GM12874 (cell line): ENCODE measurements at regions not wholly inside any gene's neighbourhood (a gene's known extent, or its start where the extent isn't known, plus 50 kb on each side); places are given as distances from the start of the nearest gene placed in this dataset.

ENCODE experiments used
- TF ChIP-seq, protein P1 (sequence below): IDR thresholded peaks from 2 replicates; pipeline ENCODE4 v1.5.1; 2011; ENCODE audit warnings: low read depth, mild to moderate bottlenecking, control low read depth, low read length, moderate library complexity; ENCODE audit not compliant: insufficient read depth

DNA sequence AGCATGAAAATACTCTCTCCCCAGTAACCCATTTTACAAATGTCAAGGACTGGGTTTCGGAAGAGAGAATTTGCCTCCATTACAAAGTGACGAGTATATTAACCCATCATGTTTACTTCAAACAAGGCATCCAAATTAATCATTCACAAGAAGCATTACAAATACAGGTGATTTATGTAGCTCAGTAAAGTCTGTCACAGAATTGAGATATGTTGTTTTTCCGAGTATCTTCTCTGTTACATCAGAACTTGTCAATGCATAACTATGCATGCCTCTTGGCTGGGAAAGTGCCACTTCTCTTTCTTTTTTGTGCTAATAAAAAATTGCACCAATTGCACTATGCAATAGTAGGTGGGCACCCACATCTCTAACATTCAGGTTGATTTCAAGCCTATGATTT lies 158.2 kb downstream of the AREG start:
- TF ChIP-seq, protein P1, sequence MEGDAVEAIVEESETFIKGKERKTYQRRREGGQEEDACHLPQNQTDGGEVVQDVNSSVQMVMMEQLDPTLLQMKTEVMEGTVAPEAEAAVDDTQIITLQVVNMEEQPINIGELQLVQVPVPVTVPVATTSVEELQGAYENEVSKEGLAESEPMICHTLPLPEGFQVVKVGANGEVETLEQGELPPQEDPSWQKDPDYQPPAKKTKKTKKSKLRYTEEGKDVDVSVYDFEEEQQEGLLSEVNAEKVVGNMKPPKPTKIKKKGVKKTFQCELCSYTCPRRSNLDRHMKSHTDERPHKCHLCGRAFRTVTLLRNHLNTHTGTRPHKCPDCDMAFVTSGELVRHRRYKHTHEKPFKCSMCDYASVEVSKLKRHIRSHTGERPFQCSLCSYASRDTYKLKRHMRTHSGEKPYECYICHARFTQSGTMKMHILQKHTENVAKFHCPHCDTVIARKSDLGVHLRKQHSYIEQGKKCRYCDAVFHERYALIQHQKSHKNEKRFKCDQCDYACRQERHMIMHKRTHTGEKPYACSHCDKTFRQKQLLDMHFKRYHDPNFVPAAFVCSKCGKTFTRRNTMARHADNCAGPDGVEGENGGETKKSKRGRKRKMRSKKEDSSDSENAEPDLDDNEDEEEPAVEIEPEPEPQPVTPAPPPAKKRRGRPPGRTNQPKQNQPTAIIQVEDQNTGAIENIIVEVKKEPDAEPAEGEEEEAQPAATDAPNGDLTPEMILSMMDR, result no peak

- TF ChIP-seq, protein P1, result no peak
Observed at GRCh38 chr4:74608151-74608949, 163.4 kb downstream of the AREG start.

DNA sequence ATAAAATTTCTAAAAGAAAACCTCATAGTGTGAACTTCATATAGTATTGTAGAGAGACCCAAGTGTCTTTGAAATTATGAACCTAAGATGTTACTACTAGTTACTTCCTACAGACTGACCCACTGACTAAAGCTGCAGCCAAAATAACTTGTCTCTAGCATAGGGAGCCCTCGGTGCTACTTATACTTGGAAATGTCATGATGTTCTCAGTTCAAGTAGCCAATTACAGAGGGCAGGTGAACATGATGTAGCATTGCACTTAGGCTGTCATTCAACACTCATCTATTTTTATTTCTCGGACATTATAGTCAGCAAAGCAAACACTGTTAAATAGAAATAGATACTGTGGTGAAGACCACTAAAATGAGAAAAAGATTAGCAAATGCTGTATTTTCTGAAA lies 165.6 kb downstream of the AREG start:
- TF ChIP-seq, protein P1, result no peak

- TF ChIP-seq, protein P1, result no peak
Observed at GRCh38 chr4:74612837-74613236, 167.9 kb downstream of the AREG start.

- TF ChIP-seq, protein P1, result no peak
Observed at GRCh38 chr4:74613266-74613665, 168.3 kb downstream of the AREG start.

GRCh38 chr4:74615411-74615810 lies 170.5 kb downstream of the AREG start:
- TF ChIP-seq, protein P1, result no peak

DNA sequence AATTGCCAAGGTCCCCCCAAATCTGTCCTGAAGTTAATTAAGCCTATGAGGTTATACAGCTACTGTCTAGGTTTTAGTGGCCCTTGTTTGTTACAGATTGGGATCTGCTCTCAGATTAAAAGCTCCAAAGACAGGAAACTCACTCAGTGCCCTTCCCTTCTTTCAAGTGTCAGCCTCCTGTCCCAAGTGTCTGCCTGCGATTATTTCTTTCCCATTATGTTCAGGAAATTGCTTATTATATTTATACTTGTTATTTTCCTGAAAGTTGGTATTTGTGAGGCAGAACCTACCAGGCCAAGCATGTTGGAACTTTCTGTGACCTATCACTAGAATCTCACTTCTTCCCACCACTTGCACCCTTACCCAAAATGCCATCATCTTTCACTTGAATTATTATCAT lies 173.2 kb downstream of the AREG start:
- TF ChIP-seq, protein P1, result no peak
